ENCODE measurements at regions not wholly inside any gene's neighbourhood (a gene's known extent, or its start where the extent isn't known, plus 50 kb on each side); places are given as distances from the start of the nearest gene placed in this dataset.

- TF ChIP-seq BDP1 (IDR thresholded peaks at IDR 0.05; ENCODE audit: insufficient read depth, insufficient read length) (no peak), POLR2A (conservative IDR thresholded peaks at IDR 0.05) (no peak), L3MBTL2 (IDR thresholded peaks at IDR 0.05) (no peak)
Observed at GRCh38 chrX:54675762-54676161, 122.3 kb downstream of the ITIH6 start.

Data from K562 (cell line).